Endothelial cell of umbilical vein (primary cell): ENCODE measurements at regions not wholly inside any gene's neighbourhood (a gene's known extent, or its start where the extent isn't known, plus 50 kb on each side); places are given as distances from the start of the nearest gene placed in this dataset.

Experiments used
- BruUV-seq: library from RNA; stranded (reverse); fragments of 400-500 nt; replicated peaks from 2 replicates; lab custom pipeline; 2021; lab: Mats Ljungman, UMichigan
- CTCF ChIA-PET: fragments of 300-600, 350-600 bp; sonication (Branson Sonifier 250); formaldehyde crosslinking; loops from one replicate; lab custom pipeline; 2021; ENCODE audit warnings: antibody characterized with exemption, inconsistent platforms; lab: Charles Lee
- POLR2A ChIA-PET: fragments of 300-600, 350-600 bp; sonication (Branson Sonifier 250); formaldehyde crosslinking; loops from one replicate; lab custom pipeline; 2021; ENCODE audit warnings: antibody characterized with exemption, inconsistent platforms; lab: Charles Lee
- DNase-seq: peaks from one replicate; pipeline ENCODE4 v3.0.0-alpha.2; 2011; ENCODE audit warnings: low read depth, low spot score
- FAIRE-seq: peaks from 2 replicates; lab custom pipeline; 2011; peaks lifted over from hg19 to GRCh38; lab: Jason Lieb, UNC
- H2AFZ ChIP-seq: 2 replicates; pipeline ENCODE4 v1.6.0; 2012; ENCODE audit warnings: low read depth, low read length, control low read depth, inconsistent platforms
- H3K27ac ChIP-seq: 2 replicates; pipeline ENCODE4 v1.5.1; 2011; ENCODE audit warnings: low read depth, mild to moderate bottlenecking, control low read depth, low read length, moderate library complexity; ENCODE audit not compliant: insufficient read depth
- H3K27me3 ChIP-seq, 2 experiments: 2 replicates each; pipeline versions ENCODE4 v1.6.0 to v1.6.1; 2011; ENCODE audit warnings: low read length in 2 of 2, mixed read lengths in 1 of 2; ENCODE audit not compliant: control insufficient read depth in 2 of 2, insufficient read depth in 2 of 2
- H3K36me3 ChIP-seq, 2 experiments: 2 replicates in 1 of 2; 3 replicates in 1 of 2; pipeline ENCODE4 v1.5.1; 2011; ENCODE audit warnings: low read length in 2 of 2, mild to moderate bottlenecking in 1 of 2, moderate library complexity in 1 of 2; ENCODE audit not compliant: control insufficient read depth in 2 of 2, insufficient read depth in 2 of 2; ENCODE audit errors: extremely low read depth in 1 of 2
- H3K4me1 ChIP-seq: 3 replicates; pipeline ENCODE4 v1.5.1; 2011; ENCODE audit warnings: mild to moderate bottlenecking, low read length; ENCODE audit not compliant: control insufficient read depth, insufficient read depth; ENCODE audit errors: extremely low read depth
- H3K4me2 ChIP-seq: 2 replicates; pipeline ENCODE4 v1.6.1; 2011; ENCODE audit warnings: low read length, control low read depth, mixed read lengths; ENCODE audit not compliant: insufficient read depth
- H3K4me3 ChIP-seq, 3 experiments: fragments of 200-600 bp in 1 of 3; sonication (generic), shearing (Covaris generic) in 1 of 3; replicated peaks in 1 of 3; 2 replicates each; pipeline ENCODE4 v1.5.1; 2011 to 2016; ENCODE audit warnings: control low read depth in 3 of 3, low read length in 3 of 3, mild to moderate bottlenecking in 2 of 3, inconsistent platforms in 1 of 3, low read depth in 1 of 3, moderate library complexity in 1 of 3; ENCODE audit not compliant: insufficient read depth in 1 of 3
- H3K79me2 ChIP-seq: 2 replicates; pipeline ENCODE4 v1.6.0; 2012; ENCODE audit warnings: low read length, inconsistent platforms; ENCODE audit not compliant: control insufficient read depth, insufficient read depth
- H3K9ac ChIP-seq: replicated peaks from 2 replicates; pipeline ENCODE3; 2011; ENCODE audit warnings: low read length, control low read depth; ENCODE audit not compliant: insufficient read depth; ENCODE audit errors: extremely low read depth
- H3K9me1 ChIP-seq: replicated peaks from 3 replicates; pipeline ENCODE4 v1.6.0; 2011; ENCODE audit warnings: mild to moderate bottlenecking, low read length; ENCODE audit not compliant: control insufficient read depth, insufficient read depth; ENCODE audit errors: extremely low read depth
- H3K9me3 ChIP-seq: replicated peaks from 2 replicates; pipeline ENCODE4 v1.5.1; 2012; ENCODE audit warnings: low read length, inconsistent platforms; ENCODE audit not compliant: control insufficient read depth, insufficient read depth
- H4K20me1 ChIP-seq: replicated peaks from 2 replicates; pipeline ENCODE3; 2011; ENCODE audit warnings: mild to moderate bottlenecking, low read length; ENCODE audit not compliant: control insufficient read depth, insufficient read depth; ENCODE audit errors: extremely low read depth
- EZH2 ChIP-seq: IDR thresholded peaks from 2 replicates; pipeline ENCODE4 v1.6.1; 2012; ENCODE audit warnings: borderline replicate concordance, low read depth, mild to moderate bottlenecking, moderate library complexity, low read length, inconsistent platforms; ENCODE audit not compliant: severe bottlenecking
- FOS ChIP-seq: IDR thresholded peaks from 2 replicates; pipeline ENCODE4 v1.6.1; 2011; ENCODE audit warnings: mild to moderate bottlenecking, low read length, moderate library complexity, borderline replicate concordance; ENCODE audit not compliant: insufficient read depth
- GATA2 ChIP-seq: IDR thresholded peaks from 2 replicates; pipeline ENCODE4 v1.7.0; 2011; ENCODE audit warnings: low read depth, mild to moderate bottlenecking, moderate library complexity, mixed read lengths, low read length; ENCODE audit not compliant: insufficient read length, insufficient read depth
- JUN ChIP-seq: IDR thresholded peaks from 2 replicates; pipeline ENCODE4 v1.6.1; 2011; ENCODE audit warnings: borderline replicate concordance, low read depth; ENCODE audit not compliant: insufficient read length, insufficient read depth
- MAX ChIP-seq: IDR thresholded peaks from 2 replicates; pipeline ENCODE4 v1.6.1; 2011; ENCODE audit not compliant: insufficient read depth, insufficient read length
- MYC ChIP-seq: IDR thresholded peaks from one replicate; pipeline ENCODE4 v1.6.1; 2011; ENCODE audit warnings: mild to moderate bottlenecking, low read depth, low read length
- POLR2A ChIP-seq: IDR thresholded peaks from 2 replicates; pipeline ENCODE4 v1.6.1; 2012; ENCODE audit warnings: low read depth, mild to moderate bottlenecking, control low read depth, low read length
- POLR2AphosphoS5 ChIP-seq: IDR thresholded peaks from 2 replicates; pipeline ENCODE4 v1.6.1; 2012; ENCODE audit warnings: low read depth, mild to moderate bottlenecking, control low read depth, low read length, moderate library complexity; ENCODE audit not compliant: insufficient read depth
- dilution Hi-C: fragments of 300-500 bp; cut with MboI; formaldehyde crosslinking; loops from one replicate; pipeline ENCODE4 v1.15.0; 2019; ENCODE audit warnings: low sequenced_read_pairs; ENCODE audit not compliant: extremely low pct_ligation_motif_present
- intact Hi-C: fragments of 100-400 bp; cut with micrococcal nuclease; formaldehyde crosslinking; loops from one replicate; pipeline ENCODE4 v1.10.0; 2022
- TF ChIP-seq, protein P1 (sequence below), 2 donors: IDR thresholded peaks; 1 replicate in 1 of 2; 2 replicates in 1 of 2; pipeline ENCODE4 v1.5.1; 2011; ENCODE audit warnings: low read length in 2 of 2, mild to moderate bottlenecking in 2 of 2, moderate library complexity in 2 of 2, control low read depth in 1 of 2, inconsistent platforms in 1 of 2, low read depth in 1 of 2; ENCODE audit not compliant: insufficient read depth in 1 of 2; ENCODE audit errors: extremely low read depth in 1 of 2

DNA sequence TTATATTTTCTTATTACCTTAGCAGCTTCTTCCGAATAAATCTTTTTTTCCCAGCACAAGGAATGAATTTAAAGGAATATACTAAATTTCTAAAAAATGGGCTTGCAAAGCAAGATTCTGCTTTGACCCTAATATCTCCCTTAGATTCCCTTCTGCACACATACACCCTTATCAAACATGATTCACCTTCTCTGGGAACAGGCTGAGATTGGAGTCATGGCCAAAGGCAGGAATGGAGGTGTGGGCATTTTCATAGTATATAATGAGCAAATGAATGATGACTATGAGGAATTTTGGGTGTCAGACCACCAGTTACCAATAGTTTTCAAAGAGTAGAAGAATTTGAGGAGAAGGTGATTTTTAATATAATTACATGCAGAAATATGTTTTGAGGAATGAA lies 231.3 kb upstream of the CDH11 start:
- Histone ChIP-seq H3K4me3 (no peak overlapping the region), H3K9me3 (no peaks in the 10 kb centered on the region), H4K20me1 (no peaks in the 10 kb centered on the region), H3K36me3 (no peaks in the 10 kb centered on the region), H3K9me1 (no peaks in the 10 kb centered on the region), H3K4me2 (no peak overlapping the region), H2AFZ (no peak overlapping the region), H3K79me2 (no peaks in the 10 kb centered on the region), H3K9ac (no peak overlapping the region), H3K27me3 (no peaks in the 10 kb centered on the region), H3K27ac (no peak overlapping the region), H3K4me1 (no peaks in the 10 kb centered on the region)
- TF ChIP-seq POLR2A (no peak), JUN (no peak), GATA2 (no peak), POLR2AphosphoS5 (no peak), MYC (no peak), MAX (no peak), EZH2 (no peak), FOS (no peak)
- TF ChIP-seq, protein P1, sequence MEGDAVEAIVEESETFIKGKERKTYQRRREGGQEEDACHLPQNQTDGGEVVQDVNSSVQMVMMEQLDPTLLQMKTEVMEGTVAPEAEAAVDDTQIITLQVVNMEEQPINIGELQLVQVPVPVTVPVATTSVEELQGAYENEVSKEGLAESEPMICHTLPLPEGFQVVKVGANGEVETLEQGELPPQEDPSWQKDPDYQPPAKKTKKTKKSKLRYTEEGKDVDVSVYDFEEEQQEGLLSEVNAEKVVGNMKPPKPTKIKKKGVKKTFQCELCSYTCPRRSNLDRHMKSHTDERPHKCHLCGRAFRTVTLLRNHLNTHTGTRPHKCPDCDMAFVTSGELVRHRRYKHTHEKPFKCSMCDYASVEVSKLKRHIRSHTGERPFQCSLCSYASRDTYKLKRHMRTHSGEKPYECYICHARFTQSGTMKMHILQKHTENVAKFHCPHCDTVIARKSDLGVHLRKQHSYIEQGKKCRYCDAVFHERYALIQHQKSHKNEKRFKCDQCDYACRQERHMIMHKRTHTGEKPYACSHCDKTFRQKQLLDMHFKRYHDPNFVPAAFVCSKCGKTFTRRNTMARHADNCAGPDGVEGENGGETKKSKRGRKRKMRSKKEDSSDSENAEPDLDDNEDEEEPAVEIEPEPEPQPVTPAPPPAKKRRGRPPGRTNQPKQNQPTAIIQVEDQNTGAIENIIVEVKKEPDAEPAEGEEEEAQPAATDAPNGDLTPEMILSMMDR (IDR thresholded peaks at IDR 0.05; ENCODE audit: extremely low read depth in 1 of 2, insufficient read depth in 1 of 2, low read depth in 1 of 2, low read length in 2 of 2): no peak
- no TSS peak for BruUV-seq
- ChIA-PET CTCF (interaction anchor here (1.3 kb wide), 1 partner anchor 10 kb away, joined by 3 read pairs; no protein-coding TSS in a partner anchor), POLR2A (no interaction called here)
- dilution Hi-C loops: no loop called here
- intact Hi-C loops: no loop called here
- FAIRE-seq (no peak), DNase-seq (no peak)
